LHCN-M2 (cell line): ENCODE measurements at regions not wholly inside any gene's neighbourhood (a gene's known extent, or its start where the extent isn't known, plus 50 kb on each side); places are given as distances from the start of the nearest gene placed in this dataset.

Experiments
- DNase-seq: peaks from one replicate; pipeline ENCODE4 v3.0.0-alpha.2; 2012; ENCODE audit warnings: low read depth

DNA sequence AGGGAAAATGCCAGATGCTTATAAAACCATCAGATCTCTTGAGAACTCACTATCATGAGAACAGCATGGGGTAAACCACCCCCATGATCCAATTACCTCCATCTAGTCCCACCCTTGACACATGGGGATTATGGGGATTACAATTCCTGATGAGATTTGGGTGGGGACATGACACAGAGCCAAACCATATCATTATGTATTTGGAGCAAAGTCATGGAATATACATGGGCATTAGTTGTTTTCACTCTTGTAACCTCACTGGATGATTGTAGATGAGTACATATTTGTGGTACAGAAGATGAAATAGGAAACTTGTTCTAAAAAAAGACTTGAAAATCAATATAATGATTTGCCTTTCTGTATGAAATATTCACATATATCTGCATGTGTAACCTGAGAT is 674.5 kb upstream of the BOD1L1 start:
- DNase-seq, result peak; percentile 63

GRCh38 chr4:14303856-14304255 is 676.3 kb upstream of the BOD1L1 start:
- no peak for DNase-seq

- DNase-seq, result no peak
Measured at GRCh38 chr4:14308229-14308651, 680.7 kb upstream of the BOD1L1 start.

GRCh38 chr4:14309431-14309830 is 681.9 kb upstream of the BOD1L1 start:
- no peak for DNase-seq

DNA sequence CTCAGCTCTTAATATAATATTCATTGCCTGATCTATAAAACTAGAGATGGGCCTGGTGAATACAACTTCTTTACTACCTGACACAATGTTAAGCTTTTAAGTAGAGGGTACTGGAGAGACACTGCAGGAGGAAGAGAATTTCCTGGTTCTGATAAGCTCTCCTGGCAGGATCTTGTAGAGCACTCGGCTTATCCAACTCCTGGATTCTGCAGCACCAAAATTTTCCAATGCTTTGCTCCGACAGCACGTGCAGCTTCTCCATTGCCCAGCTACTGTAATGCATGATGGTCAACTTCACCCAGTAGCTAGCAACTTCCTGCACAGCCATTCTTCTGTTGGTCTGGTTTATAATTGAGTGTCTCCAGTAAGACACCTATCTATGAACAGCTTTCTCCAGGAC is 686.2 kb upstream of the BOD1L1 start:
- DNase-seq, result no peak

DNA sequence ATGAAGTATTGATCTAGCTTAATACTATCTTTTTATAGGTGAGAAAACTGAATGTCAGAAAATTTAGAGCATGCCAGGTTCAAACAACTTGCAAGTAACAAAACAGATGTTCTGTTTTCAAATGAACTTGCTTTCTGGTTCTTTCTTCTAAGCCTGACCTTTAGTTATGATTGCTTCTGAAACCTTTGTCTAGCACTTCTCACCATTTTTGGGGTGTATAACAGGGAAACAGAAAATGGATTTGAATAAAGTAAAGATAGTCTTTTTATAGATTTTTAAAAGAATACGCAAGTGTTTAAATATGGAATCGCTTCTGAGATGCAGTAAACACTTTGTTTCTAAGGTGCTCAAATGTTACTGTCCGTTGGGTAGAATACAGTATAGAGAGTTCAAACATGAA is 687.2 kb upstream of the CPEB2 start:
- no peak for DNase-seq

DNA sequence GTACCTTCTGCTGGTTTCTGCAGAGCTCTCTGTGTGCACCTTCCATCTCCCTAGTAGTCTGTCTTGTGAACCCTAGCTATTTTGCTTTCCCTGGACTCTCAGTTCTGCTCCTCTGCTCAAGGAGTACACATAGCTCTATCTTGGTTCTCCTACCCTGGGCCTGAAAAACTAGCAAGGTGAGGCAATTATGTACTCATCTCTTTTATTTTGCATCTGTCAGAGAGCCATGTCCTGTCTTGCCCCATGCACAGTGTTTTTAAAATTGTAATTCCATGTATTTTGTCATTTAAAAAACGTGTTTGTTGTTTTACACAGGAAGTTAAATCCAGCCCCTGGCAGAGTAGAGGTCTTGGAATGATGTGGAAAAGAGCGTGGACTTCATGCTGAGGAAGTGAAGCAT is 684.9 kb upstream of the CPEB2 start:
- DNase-seq, result no peak

DNA sequence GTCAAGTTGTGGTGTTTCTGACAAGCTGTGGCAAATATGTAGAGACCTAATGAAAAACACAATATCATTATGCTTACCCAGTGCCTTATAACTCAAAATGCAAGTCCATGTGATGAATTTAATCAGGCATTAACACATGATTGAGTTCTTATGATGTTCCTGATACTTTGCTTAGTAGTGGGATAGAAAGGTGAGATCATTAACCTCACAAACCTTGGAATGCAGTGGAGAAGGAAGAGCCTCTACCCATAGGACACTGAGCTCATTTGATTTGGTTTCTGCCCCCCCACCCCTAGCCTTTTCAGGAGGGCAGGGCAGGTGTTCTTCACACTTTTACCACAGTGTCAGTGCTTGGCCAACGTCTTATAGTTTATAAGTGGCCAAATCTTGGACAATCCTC is 683.6 kb upstream of the CPEB2 start:
- DNase-seq, result no peak

DNA sequence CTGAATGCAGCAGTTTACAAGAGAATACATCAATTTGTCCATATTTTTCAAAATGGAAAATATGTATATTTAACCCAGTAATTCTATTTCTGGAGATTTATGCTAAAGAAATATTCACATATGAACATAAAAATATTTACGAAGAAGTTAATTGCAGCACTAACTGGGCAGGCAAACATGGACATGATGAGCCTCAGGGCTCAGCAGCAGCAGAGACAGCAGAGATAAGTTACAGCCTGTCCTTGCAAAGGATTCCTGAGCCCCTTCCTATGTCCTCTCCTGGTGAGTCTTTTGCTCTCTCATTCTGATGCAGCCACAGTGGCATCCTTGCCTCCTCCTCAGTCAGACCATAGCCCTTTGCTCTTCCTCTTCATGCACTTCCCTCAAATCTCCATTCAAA is 680.6 kb upstream of the CPEB2 start:
- no peak for DNase-seq

- DNase-seq, result no peak
Measured at GRCh38 chr4:14323191-14323590, 679.1 kb upstream of the CPEB2 start.

DNA sequence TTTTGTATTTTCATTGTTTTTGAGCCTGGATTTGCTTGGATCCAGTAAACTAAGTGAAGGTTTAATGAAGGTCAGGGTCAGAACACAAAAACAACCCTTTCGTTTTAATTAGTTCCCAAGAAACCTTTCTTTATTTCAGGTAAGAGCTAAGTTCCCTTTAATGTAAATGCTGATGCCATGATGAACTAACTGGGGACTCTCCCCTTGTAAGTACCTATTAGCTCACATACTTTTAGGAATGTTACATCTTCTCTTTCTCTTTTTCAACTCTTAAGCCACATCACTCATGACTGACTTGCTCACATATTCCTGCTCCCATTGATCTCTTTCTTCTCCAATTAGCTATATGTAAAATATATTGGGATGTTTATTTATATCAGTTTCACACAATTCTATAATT is 673.1 kb upstream of the CPEB2 start:
- no peak for DNase-seq

DNA sequence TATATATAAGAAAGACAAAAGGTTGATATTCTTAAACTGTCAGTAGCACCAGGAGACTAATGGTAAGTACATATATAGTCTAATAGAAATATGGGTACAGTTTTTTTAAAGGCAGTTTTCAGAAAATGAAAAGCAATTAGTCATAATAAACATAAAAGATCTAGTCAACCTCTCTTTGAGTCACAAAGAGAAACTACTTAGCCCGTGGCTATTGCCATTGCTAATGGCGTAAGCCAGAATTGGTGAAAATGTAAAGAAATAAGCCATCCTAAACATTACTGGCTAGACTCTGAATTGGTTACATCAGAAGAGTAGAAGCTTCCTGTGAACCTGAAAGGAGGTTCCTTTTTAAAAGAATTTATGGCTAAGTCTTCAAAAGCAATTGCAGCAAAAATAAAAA is 668.7 kb upstream of the CPEB2 start:
- DNase-seq, result no peak

DNA sequence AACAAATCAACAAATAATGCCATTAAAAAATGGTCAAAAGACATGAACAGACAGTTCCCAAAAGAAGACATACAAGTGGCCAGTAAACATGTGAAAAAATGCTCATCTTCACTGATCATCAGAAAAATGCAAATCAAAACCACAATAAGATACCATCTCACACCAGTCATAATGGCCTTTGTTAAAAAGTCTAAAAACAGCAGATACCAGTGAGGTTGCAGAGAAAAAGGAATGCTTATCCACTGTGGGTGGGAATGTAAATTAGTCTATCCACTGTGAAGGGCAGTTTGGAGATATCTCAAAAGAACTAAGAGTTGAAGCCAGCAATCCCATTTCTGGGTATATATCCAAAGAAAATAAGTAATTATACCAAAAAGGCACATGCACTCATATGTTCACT is 668.1 kb upstream of the CPEB2 start:
- peak; percentile 34 for DNase-seq

- DNase-seq, result no peak
Measured at GRCh38 chr4:14335872-14336271, 666.4 kb upstream of the CPEB2 start.

DNA sequence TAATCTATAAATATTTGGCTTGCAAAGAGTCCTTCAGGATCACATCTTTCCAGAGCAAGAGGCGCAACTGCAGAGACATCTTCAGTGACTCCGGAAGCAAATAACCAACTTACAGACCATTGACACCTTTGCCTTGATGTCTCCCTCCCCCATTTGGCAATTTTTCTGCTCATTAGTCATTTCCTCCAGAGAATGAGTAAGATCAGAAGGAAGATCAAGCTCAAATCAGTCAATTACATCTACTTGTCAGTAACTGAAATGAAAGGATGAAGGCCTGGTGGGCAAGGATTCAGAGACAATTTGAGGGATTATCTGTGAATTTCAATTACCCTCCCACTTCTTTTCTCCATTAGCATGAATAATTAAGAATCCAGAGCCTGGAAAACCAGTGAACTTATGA is 665.6 kb upstream of the CPEB2 start:
- DNase-seq, result no peak

DNA sequence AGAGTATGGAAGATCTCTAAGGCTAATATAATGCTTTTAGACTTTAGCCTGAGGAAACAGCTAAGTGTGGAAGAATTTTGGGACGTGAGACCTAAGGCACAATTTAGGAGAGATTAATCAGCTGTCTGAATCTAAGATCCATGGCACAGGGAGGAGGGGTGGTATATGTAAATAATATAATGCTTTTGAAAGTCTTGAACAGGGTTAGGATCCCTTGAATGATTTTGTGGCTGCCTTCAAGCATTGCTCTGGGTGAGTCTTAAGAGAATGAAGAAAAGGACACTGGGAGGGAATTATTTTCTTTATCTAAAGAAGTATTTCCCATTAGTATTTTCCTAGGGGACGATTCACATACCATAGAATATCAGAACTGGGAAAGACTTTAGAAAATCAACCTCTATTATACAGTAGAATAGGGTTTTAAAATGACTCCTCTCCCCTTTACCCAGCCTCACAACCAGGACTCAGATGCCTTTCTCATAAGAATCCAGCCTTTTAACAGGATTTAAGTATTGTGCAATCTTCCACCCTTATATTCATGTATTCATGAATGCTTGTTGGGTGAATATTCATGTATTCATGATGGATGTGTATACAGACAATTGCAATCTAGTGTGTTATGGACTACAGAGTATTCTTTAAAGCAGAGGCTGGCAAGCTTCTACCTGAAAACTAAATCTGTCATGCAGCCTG is 664.2 kb upstream of the CPEB2 start:
- no peak for DNase-seq

- no peak for DNase-seq
Measured at GRCh38 chr4:14338585-14339265, 663.6 kb upstream of the CPEB2 start.

DNA sequence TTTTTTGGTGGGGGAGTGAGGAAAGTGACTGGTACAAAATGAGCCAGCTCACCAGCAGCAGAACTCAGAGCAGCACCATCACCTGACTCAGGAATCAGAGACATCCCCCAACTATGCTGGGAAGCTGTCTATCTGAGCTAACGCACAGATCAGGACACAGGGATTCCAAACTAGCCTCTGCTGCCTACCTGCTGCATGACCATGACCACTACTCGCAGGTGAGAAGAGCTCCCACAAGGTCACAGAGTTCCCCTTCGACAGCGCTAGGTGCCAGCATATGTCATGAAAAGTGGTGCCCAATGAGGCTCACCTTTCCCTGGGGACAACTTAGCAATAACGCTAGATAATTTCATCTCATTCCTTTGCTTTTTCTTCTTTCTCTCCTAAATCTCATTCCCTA is 662.6 kb upstream of the CPEB2 start:
- no peak for DNase-seq

GRCh38 chr4:14340321-14340720 is 662.0 kb upstream of the CPEB2 start:
- DNase-seq, result no peak

DNA sequence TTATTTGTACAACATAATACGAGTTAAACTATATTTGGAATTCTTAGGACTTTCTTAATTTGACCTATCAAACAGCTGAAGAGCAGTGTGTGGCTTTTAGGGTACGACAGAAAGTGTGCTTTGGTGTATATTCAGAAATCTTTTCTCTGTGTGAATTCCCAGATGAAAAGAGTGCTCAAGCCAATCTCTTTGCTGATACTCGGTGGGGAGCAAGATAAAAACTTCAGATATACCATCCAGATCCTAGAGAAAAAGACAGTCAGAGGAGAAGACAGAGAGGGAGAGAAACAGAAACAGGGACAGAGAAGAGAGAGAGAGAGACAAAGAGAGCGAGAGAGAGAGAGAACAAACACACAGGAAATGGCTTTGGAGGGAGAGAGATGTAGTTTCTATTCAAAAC is 658.3 kb upstream of the CPEB2 start:
- DNase-seq, result no peak

DNA sequence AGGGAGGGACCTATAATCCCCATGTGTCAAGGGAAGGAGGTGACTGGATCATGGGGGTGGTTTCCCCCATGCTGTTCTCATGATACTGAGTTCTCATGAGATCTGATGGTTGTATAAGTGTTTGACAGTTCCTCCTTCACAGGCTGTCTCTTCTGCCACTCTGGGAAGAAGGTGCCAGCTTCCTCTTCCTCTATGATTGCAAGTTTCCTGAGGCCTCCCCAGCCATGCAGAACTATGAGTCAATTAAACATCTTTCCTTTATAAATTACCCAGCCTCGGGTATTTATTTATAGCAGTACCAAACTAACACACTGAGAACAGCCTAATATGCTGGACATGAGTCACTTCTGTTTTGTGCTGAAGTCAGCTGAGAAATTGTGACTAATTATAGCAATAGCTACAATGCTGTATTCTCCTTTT is 656.9 kb upstream of the CPEB2 start:
- peak; percentile 82 for DNase-seq

- no peak for DNase-seq
Measured at GRCh38 chr4:14347526-14347925, 654.8 kb upstream of the CPEB2 start.

DNA sequence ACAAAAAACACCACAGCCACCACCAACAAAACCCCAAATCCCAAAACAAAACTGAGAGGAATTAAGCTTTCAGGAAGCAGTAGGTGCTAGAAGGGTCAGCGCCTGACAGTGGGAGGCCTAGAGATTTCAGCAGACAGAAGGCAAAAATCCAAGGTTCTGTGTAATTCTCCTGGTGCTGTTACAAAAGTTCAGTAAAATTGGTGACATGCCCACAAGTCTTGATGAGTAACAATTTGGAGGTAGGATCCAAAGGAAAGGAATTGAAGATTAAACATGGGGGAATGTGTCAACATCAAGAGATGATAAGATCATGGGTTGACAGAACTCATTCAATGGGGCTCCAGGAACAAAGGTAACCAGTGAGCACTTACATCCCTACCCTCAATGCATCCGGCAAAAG is 653.8 kb upstream of the CPEB2 start:
- no peak for DNase-seq
